Erythroblast (primary cell): ENCODE measurements at regions not wholly inside any gene's neighbourhood (a gene's known extent, or its start where the extent isn't known, plus 50 kb on each side); places are given as distances from the start of the nearest gene placed in this dataset.

ENCODE experiments used
- GATA1 ChIP-seq: IDR thresholded peaks from 2 replicates; pipeline ENCODE4 v1.6.1; 2011; ENCODE audit warnings: low read depth, mild to moderate bottlenecking, control low read depth, low read length, moderate library complexity
- POLR2A ChIP-seq: IDR thresholded peaks from 2 replicates; pipeline ENCODE4 v1.6.1; 2011; ENCODE audit warnings: mild to moderate bottlenecking, low read length

GRCh38 chr13:76622315-76623040, 263.7 kb downstream of the KCTD12 start:
- TF ChIP-seq POLR2A = no peak
- no peak for TF ChIP-seq GATA1
